ENCODE measurements at regions not wholly inside any gene's neighbourhood (a gene's known extent, or its start where the extent isn't known, plus 50 kb on each side); places are given as distances from the start of the nearest gene placed in this dataset.

DNA sequence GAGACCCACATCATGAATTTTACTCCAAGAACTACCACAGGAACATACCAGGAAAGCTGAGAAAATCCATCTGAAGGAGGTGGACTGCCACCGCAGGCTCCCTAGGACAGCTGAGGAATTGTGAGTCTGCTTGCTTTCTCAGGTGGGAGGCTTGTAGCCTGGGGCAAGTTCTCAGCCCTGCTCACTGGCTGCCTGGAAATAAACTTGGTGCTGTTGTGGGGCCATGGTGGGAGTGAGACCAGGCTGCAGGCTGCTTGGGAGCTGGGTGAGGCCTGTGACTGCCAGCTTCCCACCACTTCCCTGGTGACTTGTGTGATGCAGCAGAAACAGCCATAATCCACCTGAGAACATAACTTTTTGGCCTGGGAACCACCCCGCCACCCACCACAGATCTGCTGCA is 132.7 kb upstream of the RAG2 start:
- ChIA-PET CTCF (interaction anchor here (1.7 kb wide), 1 partner anchor 16 kb away, joined by 7 read pairs; no protein-coding TSS in a partner anchor), POLR2A (no interaction called here)
- DNase-seq (ENCODE audit: extremely low spot score): no peak
- TF ChIP-seq SP1 (IDR thresholded peaks at IDR 0.05) (no peak), CTBP1 (IDR thresholded peaks at IDR 0.05; ENCODE audit: borderline replicate concordance) (no peak), TARDBP (IDR thresholded peaks at IDR 0.05) (no peak), HDGF (IDR thresholded peaks at IDR 0.05; ENCODE audit: borderline replicate concordance) (no peak), ZNF384 (IDR thresholded peaks at IDR 0.05) (no peak), NFRKB (IDR thresholded peaks at IDR 0.05) (no peak), FOXA1 (IDR thresholded peaks at IDR 0.05) (no peak), SUZ12 (IDR thresholded peaks at IDR 0.05) (no peak), BHLHE40 (IDR thresholded peaks at IDR 0.05; ENCODE audit: borderline replicate concordance) (no peak), FOXM1 (IDR thresholded peaks at IDR 0.05; ENCODE audit: borderline replicate concordance) (no peak), L3MBTL2 (conservative IDR thresholded peaks at IDR 0.05) (no peak)
- TF ChIP-seq, protein P1, sequence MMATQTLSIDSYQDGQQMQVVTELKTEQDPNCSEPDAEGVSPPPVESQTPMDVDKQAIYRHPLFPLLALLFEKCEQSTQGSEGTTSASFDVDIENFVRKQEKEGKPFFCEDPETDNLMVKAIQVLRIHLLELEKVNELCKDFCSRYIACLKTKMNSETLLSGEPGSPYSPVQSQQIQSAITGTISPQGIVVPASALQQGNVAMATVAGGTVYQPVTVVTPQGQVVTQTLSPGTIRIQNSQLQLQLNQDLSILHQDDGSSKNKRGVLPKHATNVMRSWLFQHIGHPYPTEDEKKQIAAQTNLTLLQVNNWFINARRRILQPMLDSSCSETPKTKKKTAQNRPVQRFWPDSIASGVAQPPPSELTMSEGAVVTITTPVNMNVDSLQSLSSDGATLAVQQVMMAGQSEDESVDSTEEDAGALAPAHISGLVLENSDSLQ (IDR thresholded peaks at IDR 0.05): no peak

- ChIA-PET POLR2A (no interaction called here), CTCF (interaction anchor here (1.0 to 1.7 kb wide), 4 partner anchors 8 to 165 kb away, joined by 3 to 7 read pairs (median 4); no protein-coding TSS in a partner anchor)
- TF ChIP-seq FOXA1 (IDR thresholded peaks at IDR 0.05) (no peak), ARNT (IDR thresholded peaks at IDR 0.05) (no peak), FOXK2 (IDR thresholded peaks at IDR 0.05) (no peak)
- DNase-seq (ENCODE audit: extremely low spot score): no peak
These were observed 131.8 kb upstream of the RAG2 start for GRCh38 chr11:36729825-36730224.

GRCh38 chr11:36726420-36726819 is 128.4 kb upstream of the RAG2 start:
- ChIA-PET POLR2A (no interaction called here), CTCF (no interaction called here)
- TF ChIP-seq FOXM1 (IDR thresholded peaks at IDR 0.05; ENCODE audit: borderline replicate concordance): no peak
- no peak for TF ChIP-seq FOXK2 (IDR thresholded peaks at IDR 0.05)
- no peak for TF ChIP-seq SUZ12 (IDR thresholded peaks at IDR 0.05)
- no peak for TF ChIP-seq HDGF (IDR thresholded peaks at IDR 0.05; ENCODE audit: borderline replicate concordance)
- no peak for TF ChIP-seq ARNT (IDR thresholded peaks at IDR 0.05)
- TF ChIP-seq, protein P1 (IDR thresholded peaks at IDR 0.05): no peak
- no peak for TF ChIP-seq LEF1 (IDR thresholded peaks at IDR 0.05; ENCODE audit: borderline replicate concordance)
- DNase-seq (ENCODE audit: extremely low spot score): no peak

DNA sequence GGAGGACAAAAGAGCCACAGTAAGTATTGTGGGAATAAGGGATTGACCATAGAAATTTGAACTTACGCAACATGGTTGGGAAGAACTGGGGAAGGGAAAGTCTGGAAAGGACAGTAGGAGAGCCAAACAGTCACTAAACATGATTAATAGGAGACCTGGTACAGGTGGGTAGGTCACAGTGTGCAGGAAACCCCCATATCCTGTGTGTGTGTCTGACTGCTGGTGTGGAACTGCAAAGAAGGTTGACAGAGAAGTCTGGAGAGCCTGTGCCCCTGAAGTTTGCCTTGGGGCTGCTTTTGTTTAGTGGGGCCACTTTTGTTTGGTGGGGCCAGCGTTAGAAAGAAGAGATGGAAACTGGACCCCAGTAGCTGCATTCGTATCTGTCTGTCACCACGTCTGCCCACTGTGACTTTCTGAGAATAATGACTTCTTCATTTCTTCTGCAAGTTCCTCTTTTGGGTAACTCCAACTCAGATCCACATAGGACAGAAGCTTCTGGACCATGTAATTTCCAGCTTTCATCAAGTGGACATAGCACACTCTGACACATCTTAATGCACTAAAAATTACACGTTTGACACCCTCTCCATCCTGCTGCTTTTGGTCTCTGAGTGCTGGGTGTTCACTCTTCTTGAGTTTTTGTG is 126.8 kb upstream of the RAG2 start:
- no peak for DNase-seq (ENCODE audit: extremely low spot score)
- CTCF ChIA-PET: no interaction called here

GRCh38 chr11:36722421-36722820 is 124.4 kb upstream of the RAG2 start:
- no peak for TF ChIP-seq LEF1 (IDR thresholded peaks at IDR 0.05; ENCODE audit: borderline replicate concordance)
- ChIA-PET CTCF (no interaction called here), POLR2A (interaction anchor here (0.5 kb wide), 1 partner anchor 1224 kb away, joined by 3 read pairs; no protein-coding TSS in a partner anchor)
- DNase-seq (ENCODE audit: extremely low spot score): no peak

More for the DNA sequence above, 126.8 kb upstream of the RAG2 start:
- POLR2A ChIA-PET: no interaction called here
- TF ChIP-seq ARNT (IDR thresholded peaks at IDR 0.05): no peak
- no peak for TF ChIP-seq ZNF384 (IDR thresholded peaks at IDR 0.05)

- TF ChIP-seq L3MBTL2 (conservative IDR thresholded peaks at IDR 0.05) (no peak), HDGF (IDR thresholded peaks at IDR 0.05; ENCODE audit: borderline replicate concordance) (no peak), NFRKB (IDR thresholded peaks at IDR 0.05) (no peak), FOXA1 (IDR thresholded peaks at IDR 0.05) (no peak), CTBP1 (IDR thresholded peaks at IDR 0.05; ENCODE audit: borderline replicate concordance) (no peak), TARDBP (IDR thresholded peaks at IDR 0.05) (no peak), SUZ12 (IDR thresholded peaks at IDR 0.05) (no peak), ARNT (IDR thresholded peaks at IDR 0.05) (no peak), ZNF384 (IDR thresholded peaks at IDR 0.05) (no peak), FOXM1 (IDR thresholded peaks at IDR 0.05; ENCODE audit: borderline replicate concordance) (no peak), BHLHE40 (IDR thresholded peaks at IDR 0.05; ENCODE audit: borderline replicate concordance) (no peak), LEF1 (IDR thresholded peaks at IDR 0.05; ENCODE audit: borderline replicate concordance) (no peak), ELF4 (IDR thresholded peaks at IDR 0.05) (no peak), FOXK2 (IDR thresholded peaks at IDR 0.05) (no peak), SP1 (IDR thresholded peaks at IDR 0.05) (no peak)
- TF ChIP-seq, protein P1 (IDR thresholded peaks at IDR 0.05): no peak
- CTCF ChIA-PET: interaction anchor here (1.9 to 2.0 kb wide), 2 partner anchors 17 to 27 kb away, joined by 4 to 6 read pairs; no protein-coding TSS in a partner anchor
- DNase-seq (ENCODE audit: extremely low spot score): no peak
These were observed 121.5 kb upstream of the RAG2 start for GRCh38 chr11:36719358-36720107.

More at GRCh38 chr11:36719358-36720107, 121.5 kb upstream of the RAG2 start:
- POLR2A ChIA-PET: no interaction called here
